ENCODE measurements at regions not wholly inside any gene's neighbourhood (a gene's known extent, or its start where the extent isn't known, plus 50 kb on each side); places are given as distances from the start of the nearest gene placed in this dataset.
"Not testable (repeated sequence)": the region's sequence is repeated elsewhere in the genome, so short reads cannot be mapped to it uniquely, and the experiment has no call there.

- DNase-seq: not testable (repeated sequence)
Measured at GRCh38 chr5:177857642-177858200, 75.0 kb upstream of the FAM153A start.

DNA sequence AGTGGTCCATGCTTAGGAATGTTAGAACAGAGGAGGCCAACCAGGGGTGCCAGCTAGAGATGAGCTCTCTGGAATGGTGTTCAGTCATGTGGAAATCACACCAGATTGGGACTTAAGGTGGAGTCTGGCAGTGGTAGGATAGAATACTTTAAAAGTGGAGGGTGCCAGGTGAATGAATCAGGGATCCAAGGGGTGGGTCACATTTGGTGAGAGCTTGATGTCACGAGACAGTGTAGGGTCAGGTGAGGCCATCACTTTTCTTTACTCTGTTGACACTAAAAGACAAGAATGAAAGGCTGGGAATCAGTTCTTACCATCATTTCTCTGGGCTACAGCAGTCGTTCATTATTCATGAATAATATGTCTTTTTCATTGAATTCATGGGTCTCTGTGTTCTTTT, 73.8 kb upstream of the FAM153A start:
- not testable (repeated sequence) for DNase-seq

- DNase-seq: not testable (repeated sequence)
Measured at GRCh38 chr5:177847914-177848313, 65.2 kb upstream of the FAM153A start.

GRCh38 chr5:177846598-177846997, 63.9 kb upstream of the FAM153A start:
- not testable (repeated sequence) for DNase-seq

- not testable (repeated sequence) for DNase-seq
Measured at GRCh38 chr5:177845906-177846305, 63.2 kb upstream of the FAM153A start.

DNA sequence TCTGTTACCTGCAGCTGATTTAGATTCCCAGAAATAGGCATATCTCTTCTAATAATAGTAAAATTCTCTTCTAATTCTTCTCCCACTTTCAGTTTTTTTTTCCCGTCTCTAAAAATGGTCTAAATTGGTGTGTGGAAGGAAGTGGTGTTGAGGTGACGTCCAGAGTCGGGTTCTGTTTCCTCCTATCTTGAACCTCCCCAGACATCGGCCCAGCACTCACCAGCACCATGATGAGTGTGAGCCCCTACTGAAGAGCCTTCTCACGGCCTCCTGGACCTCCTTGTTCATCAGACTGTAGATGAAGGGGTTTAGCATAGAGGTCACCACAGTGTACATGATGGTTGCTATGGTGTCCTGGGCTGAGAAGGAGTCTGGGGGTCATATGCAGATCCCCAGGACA, 53.5 kb upstream of the FAM153A start:
- DNase-seq: not testable (repeated sequence)

All from NCI-H446 (cell line).